ENCODE measurements at regions not wholly inside any gene's neighbourhood (a gene's known extent, or its start where the extent isn't known, plus 50 kb on each side); places are given as distances from the start of the nearest gene placed in this dataset.
"Not testable (repeated sequence)": the region's sequence is repeated elsewhere in the genome, so short reads cannot be mapped to it uniquely, and the experiment has no call there.

GRCh38 chr14:83147006-83147405 is 1613.4 kb upstream of the SEL1L start:
- Mint-ChIP-seq H3K36me3 (ENCODE audit: insufficient read depth in 2 of 2) (peaks cover 1 to 7% of the 10 kb centered on the region in 2 donors), H3K27ac (no peak overlapping the region), H3K4me1 (ENCODE audit: low read depth) (no peaks in the 10 kb centered on the region), H3K4me3 (no peak overlapping the region), H3K9me3 (peaks cover 20 to 25% of the 10 kb centered on the region in 2 donors), H3K27me3 (ENCODE audit: low read depth) (no peaks in the 10 kb centered on the region)
- DNase-seq (no peak), ATAC-seq (replicated peaks in 1 of 2) (no peak)

- Mint-ChIP-seq H3K9me3 (peaks cover 17 to 23% of the 10 kb centered on the region in 2 donors), H3K4me3 (no peak overlapping the region), H3K4me1 (ENCODE audit: low read depth) (no peaks in the 10 kb centered on the region), H3K36me3 (ENCODE audit: insufficient read depth in 2 of 2) (peaks cover 4 to 9% of the 10 kb centered on the region in 2 donors), H3K27ac (no peak overlapping the region), H3K27me3 (ENCODE audit: low read depth) (no peaks in the 10 kb centered on the region)
- no peak for DNase-seq
- no peak for ATAC-seq (replicated peaks in 1 of 2)
Observed at GRCh38 chr14:83151571-83151970, 1617.9 kb upstream of the SEL1L start.

DNA sequence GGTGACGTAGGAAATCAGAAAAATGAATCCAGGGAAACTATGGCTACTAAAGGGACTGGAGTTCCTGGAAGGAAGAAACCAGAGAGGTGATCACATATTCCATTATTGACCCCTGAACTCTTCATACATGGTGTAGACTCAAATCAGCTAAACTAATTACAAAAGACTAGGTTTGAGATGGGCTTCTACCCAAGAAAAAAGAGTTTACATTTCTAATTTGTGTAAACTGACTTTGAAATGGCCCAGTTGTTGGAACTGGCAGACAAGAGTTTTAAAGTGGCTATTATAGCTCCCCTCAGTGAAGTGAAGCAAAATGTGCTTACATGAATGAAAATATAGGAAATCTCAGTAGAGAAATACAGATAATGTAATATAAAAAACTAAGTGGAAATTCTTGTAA is 1619.4 kb upstream of the SEL1L start:
- Mint-ChIP-seq H3K9me3 (peaks cover 16 to 23% of the 10 kb centered on the region in 2 donors), H3K36me3 (ENCODE audit: insufficient read depth in 2 of 2) (peaks cover 4 to 6% of the 10 kb centered on the region in 2 donors), H3K27ac (no peak overlapping the region), H3K4me3 (no peak overlapping the region), H3K4me1 (ENCODE audit: low read depth) (no peaks in the 10 kb centered on the region), H3K27me3 (ENCODE audit: low read depth) (no peaks in the 10 kb centered on the region)
- DNase-seq (no peak), ATAC-seq (replicated peaks in 1 of 2) (no peak)

DNA sequence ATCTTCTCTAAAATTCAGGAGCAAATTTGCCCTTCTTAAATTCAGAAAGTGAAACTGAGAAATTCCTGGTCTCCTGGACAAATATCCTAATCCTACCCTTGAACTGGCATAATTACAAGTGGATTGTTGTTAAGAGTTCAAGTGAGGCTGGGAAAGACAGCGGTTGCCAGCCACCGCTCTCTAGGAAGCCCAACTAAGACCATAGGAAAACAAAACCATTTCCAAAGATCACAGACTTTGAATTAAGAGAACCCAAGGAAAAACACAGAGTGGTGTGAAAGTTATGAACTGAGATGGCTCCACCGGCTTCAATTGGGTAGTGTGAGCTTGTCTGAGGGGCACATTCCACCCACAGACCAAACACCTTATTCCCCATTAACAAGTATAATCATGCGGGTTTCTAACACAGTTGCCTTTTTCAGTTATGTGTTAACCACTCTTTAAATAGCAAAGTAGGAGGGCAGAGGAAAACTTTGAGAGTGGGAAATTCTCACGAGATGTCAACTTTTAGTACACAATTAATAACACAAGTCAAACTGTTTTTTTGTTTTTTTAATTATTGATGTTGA is 1628.8 kb upstream of the SEL1L start:
- peaks cover 3 to 9% of the 10 kb centered on the region in 2 donors for H3K9me3 Mint-ChIP-seq
- H3K4me1 Mint-ChIP-seq (ENCODE audit: low read depth): no peaks in the 10 kb centered on the region
- H3K27ac Mint-ChIP-seq: no peak overlapping the region

DNA sequence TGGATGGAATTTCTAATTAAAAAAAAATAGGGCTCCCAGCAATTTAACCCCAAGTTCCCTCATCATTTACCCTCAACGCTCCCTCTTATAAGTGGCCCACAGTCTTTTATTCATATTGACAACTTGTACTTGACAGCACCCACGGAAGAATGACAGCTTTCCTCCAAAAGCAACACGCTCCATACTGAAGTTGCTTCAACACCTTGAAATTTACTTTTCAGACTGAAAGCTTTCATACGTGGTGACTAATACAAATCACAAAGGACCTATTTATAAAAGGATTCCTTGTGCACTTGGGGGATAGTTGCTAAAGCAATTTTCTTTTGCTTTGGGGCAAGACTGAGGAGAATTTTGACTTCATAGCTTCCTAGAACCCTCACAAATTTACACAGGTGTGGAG is 1629.4 kb upstream of the SEL1L start:
- H3K4me1 Mint-ChIP-seq (ENCODE audit: low read depth): no peaks in the 10 kb centered on the region
- no peaks in the 10 kb centered on the region for H3K27me3 Mint-ChIP-seq (ENCODE audit: low read depth)
- H3K4me3 Mint-ChIP-seq: no peak overlapping the region
- ATAC-seq (replicated peaks in 1 of 2) (no peak), DNase-seq (no peak)
- H3K36me3 Mint-ChIP-seq (ENCODE audit: insufficient read depth in 2 of 2): peaks cover 0 to 2% of the 10 kb centered on the region in 2 donors
- no peak overlapping the region for H3K27ac Mint-ChIP-seq
- peaks cover 3 to 9% of the 10 kb centered on the region in 2 donors for H3K9me3 Mint-ChIP-seq

More for the DNA sequence above, 1628.8 kb upstream of the SEL1L start:
- Mint-ChIP-seq H3K27me3 (ENCODE audit: low read depth) (no peaks in the 10 kb centered on the region), H3K4me3 (no peak overlapping the region), H3K36me3 (ENCODE audit: insufficient read depth in 2 of 2) (peaks cover 0 to 2% of the 10 kb centered on the region in 2 donors)
- DNase-seq: no peak
- no peak for ATAC-seq (replicated peaks in 1 of 2)

DNA sequence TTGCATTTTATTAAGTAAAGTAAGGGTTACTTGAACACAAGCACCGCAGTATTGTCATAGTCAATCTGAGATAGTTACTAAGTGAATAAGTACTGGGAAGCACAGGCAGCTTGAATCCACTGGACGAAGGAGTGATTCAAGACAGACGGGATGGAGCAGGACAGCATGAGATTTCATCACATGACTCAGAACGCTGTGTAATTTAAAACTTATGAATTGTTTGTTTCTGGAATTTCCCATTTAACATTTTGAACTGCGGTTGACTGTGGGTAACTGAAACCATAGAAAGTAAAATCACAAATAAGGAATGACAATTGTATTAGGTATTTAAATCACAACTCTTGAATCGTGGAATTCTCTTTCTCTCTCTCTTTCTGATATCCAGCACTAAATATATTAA is 1630.4 kb upstream of the SEL1L start:
- H3K4me3 Mint-ChIP-seq: no peak overlapping the region
- H3K27me3 Mint-ChIP-seq (ENCODE audit: low read depth): no peaks in the 10 kb centered on the region
- DNase-seq (no peak), ATAC-seq (replicated peaks in 1 of 2) (no peak)
- H3K4me1 Mint-ChIP-seq (ENCODE audit: low read depth): no peaks in the 10 kb centered on the region
- peaks cover 3 to 9% of the 10 kb centered on the region in 2 donors for H3K9me3 Mint-ChIP-seq
- peaks cover 0 to 2% of the 10 kb centered on the region in 2 donors for H3K36me3 Mint-ChIP-seq (ENCODE audit: insufficient read depth in 2 of 2)
- no peak overlapping the region for H3K27ac Mint-ChIP-seq

- Mint-ChIP-seq H3K4me3 (no peak overlapping the region), H3K9me3 (peaks cover 3 to 9% of the 10 kb centered on the region in 2 donors), H3K36me3 (ENCODE audit: insufficient read depth in 2 of 2) (peaks cover 0 to 2% of the 10 kb centered on the region in 2 donors), H3K27ac (no peak overlapping the region), H3K4me1 (ENCODE audit: low read depth) (no peaks in the 10 kb centered on the region), H3K27me3 (ENCODE audit: low read depth) (no peaks in the 10 kb centered on the region)
- ATAC-seq (replicated peaks in 1 of 2): no peak
- no peak for DNase-seq
Observed at GRCh38 chr14:83164591-83164990, 1630.9 kb upstream of the SEL1L start.

DNA sequence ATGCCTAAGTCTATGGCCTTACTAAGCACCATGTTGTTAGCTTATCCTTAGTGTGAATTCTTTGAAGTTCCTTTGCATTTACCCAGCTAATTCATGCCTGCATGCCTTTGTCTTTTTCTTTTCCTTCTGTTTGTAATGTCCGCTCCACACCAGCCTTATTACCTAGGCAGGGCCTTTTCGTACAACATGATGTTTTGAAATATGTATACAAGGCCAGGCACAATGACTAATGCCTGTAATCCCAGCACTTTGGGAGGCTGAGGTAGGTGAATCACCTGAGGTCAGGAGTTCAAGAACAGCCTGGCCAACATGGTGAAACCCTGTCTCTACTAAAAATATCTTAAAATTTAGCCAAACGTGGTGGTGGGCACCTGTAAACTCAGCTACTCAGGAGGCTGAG is 1636.5 kb upstream of the SEL1L start:
- no peak overlapping the region for H3K4me3 Mint-ChIP-seq
- H3K27ac Mint-ChIP-seq: no peak overlapping the region
- peaks cover 0 to 2% of the 10 kb centered on the region in 2 donors for H3K36me3 Mint-ChIP-seq (ENCODE audit: insufficient read depth in 2 of 2)
- ATAC-seq (replicated peaks in 1 of 2) (no peak), DNase-seq (no peak)
- no peaks in the 10 kb centered on the region for H3K27me3 Mint-ChIP-seq (ENCODE audit: low read depth)
- peaks cover 5 to 12% of the 10 kb centered on the region in 2 donors for H3K9me3 Mint-ChIP-seq
- no peaks in the 10 kb centered on the region for H3K4me1 Mint-ChIP-seq (ENCODE audit: low read depth)

DNA sequence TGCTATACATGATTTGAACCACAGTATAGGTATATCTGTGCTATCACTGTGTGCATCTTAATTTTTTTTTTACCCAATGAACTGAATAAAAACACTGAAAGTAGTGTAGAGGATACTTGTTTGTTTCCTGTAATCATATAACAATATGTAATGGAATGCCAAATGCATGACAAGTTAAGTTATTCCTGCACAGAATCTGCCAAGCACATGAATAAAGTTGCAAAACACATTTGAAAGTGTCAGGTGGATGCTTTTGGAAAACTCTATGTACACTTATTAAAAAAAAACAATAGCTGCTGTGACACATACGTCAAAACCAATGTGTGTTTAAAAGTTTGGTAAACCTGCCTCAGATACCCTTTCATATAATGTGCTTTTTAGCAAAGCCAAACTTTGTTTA is 1638.1 kb upstream of the SEL1L start:
- DNase-seq (no peak), ATAC-seq (replicated peaks in 1 of 2) (no peak)
- H3K4me3 Mint-ChIP-seq: no peak overlapping the region
- H3K9me3 Mint-ChIP-seq: peaks cover 5 to 10% of the 10 kb centered on the region in 2 donors
- H3K4me1 Mint-ChIP-seq (ENCODE audit: low read depth): no peaks in the 10 kb centered on the region
- H3K27ac Mint-ChIP-seq: no peak overlapping the region
- peaks cover 0 to 2% of the 10 kb centered on the region in 2 donors for H3K36me3 Mint-ChIP-seq (ENCODE audit: insufficient read depth in 2 of 2)
- no peaks in the 10 kb centered on the region for H3K27me3 Mint-ChIP-seq (ENCODE audit: low read depth)

DNA sequence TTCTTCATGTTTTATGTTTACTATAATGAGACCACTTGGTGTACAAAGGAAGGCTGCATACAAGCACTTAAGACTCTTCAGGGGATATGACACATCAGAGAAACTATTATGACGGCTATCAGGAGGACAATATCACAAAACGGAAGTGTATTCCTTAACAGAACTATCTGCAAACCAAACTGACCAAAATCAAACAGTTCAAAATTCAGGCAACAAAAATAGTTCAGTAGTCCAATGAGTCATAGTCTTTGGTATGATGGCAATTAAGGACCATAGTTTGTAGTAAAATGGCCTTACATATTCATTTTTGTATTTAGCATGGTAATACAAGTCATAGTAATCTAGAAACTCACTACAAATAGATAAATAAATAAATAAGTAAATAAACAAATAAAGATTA is 1638.7 kb upstream of the SEL1L start:
- no peak for ATAC-seq (replicated peaks in 1 of 2)
- no peak overlapping the region for H3K27ac Mint-ChIP-seq
- no peaks in the 10 kb centered on the region for H3K4me1 Mint-ChIP-seq (ENCODE audit: low read depth)
- peaks cover 5% of the 10 kb centered on the region in 2 donors for H3K9me3 Mint-ChIP-seq
- no peak for DNase-seq
- H3K27me3 Mint-ChIP-seq (ENCODE audit: low read depth): no peaks in the 10 kb centered on the region
- H3K4me3 Mint-ChIP-seq: no peak overlapping the region
- no peaks in the 10 kb centered on the region for H3K36me3 Mint-ChIP-seq (ENCODE audit: insufficient read depth in 2 of 2)

DNA sequence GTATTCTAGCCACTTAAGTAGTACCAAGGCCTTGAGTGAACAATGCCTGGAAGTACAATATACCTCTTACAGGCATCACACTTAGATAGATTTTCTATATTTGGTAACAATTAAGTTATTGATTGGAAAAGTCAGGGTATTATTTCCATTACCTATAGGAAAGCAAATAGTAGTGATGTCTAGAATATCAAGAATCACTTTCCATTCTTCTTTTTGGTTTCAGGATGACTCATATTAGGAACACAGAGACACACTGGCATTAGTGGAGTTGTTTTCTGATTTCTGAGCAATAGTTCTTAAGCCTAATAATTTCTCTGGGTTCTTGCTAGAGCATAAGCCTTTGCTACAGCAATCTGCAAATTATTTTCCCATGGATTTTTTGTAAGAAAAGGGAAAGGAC is 1640.0 kb upstream of the SEL1L start:
- Mint-ChIP-seq H3K9me3 (peaks cover 5% of the 10 kb centered on the region in 2 donors), H3K4me3 (no peak overlapping the region), H3K4me1 (ENCODE audit: low read depth) (no peaks in the 10 kb centered on the region), H3K27me3 (ENCODE audit: low read depth) (no peaks in the 10 kb centered on the region), H3K36me3 (ENCODE audit: insufficient read depth in 2 of 2) (no peaks in the 10 kb centered on the region), H3K27ac (no peak overlapping the region)
- no peak for DNase-seq
- no peak for ATAC-seq (replicated peaks in 1 of 2)

DNA sequence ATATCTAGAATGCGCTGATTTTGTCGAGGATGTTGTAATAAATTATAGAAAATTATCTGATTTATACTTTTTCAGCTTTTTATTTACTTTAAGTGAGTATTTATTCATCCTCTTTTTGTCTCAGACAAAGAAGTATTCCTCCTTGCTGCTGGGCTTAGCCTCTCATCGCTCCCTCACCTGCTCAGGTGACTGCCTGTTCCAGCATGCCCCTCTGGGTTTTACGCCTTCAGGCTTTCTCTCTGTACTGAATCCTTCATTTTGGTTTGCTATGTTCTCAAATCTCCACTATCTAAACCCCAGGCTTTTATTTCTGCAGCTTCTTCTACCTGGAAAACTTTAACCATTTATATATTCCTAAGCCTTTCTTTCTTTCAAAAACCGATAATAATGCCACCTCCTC is 1650.9 kb upstream of the SEL1L start:
- H3K36me3 Mint-ChIP-seq (ENCODE audit: insufficient read depth in 2 of 2): peaks cover 0 to 3% of the 10 kb centered on the region in 2 donors
- no peaks in the 10 kb centered on the region for H3K27me3 Mint-ChIP-seq (ENCODE audit: low read depth)
- peaks cover 8 to 14% of the 10 kb centered on the region in 2 donors for H3K9me3 Mint-ChIP-seq

GRCh38 chr14:83188311-83188710 is 1654.7 kb upstream of the SEL1L start:
- not testable (repeated sequence) for ATAC-seq (replicated peaks in 1 of 2); H3K4me3 Mint-ChIP-seq; H3K27me3 Mint-ChIP-seq (ENCODE audit: low read depth); H3K36me3 Mint-ChIP-seq (ENCODE audit: insufficient read depth in 2 of 2); H3K27ac Mint-ChIP-seq; H3K4me1 Mint-ChIP-seq (ENCODE audit: low read depth); DNase-seq
- peaks cover 12 to 19% of the 10 kb centered on the region in 2 donors for H3K9me3 Mint-ChIP-seq

More for the DNA sequence above, 1650.9 kb upstream of the SEL1L start:
- Mint-ChIP-seq H3K4me3 (no peak overlapping the region), H3K4me1 (ENCODE audit: low read depth) (no peaks in the 10 kb centered on the region), H3K27ac (no peak overlapping the region)
- DNase-seq (no peak), ATAC-seq (replicated peaks in 1 of 2) (no peak)

DNA sequence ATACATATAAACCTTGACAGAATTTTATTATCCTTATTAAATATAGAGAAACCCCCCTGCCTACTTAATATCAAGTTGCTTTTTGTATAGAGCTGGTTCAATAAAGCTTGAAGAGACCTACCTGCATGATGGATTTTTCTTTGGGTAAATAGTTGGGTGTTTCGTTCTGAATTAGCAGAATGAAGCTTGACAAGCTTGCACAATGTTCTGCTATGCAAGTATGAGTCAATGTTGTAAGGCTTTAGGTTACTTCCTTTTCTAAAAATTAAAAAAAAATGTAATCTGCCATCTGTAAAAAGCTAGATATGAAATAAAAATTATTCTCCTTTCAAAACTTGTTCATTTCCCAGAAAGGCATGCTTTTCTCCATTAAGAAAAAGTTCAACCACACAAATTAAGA is 1662.6 kb upstream of the SEL1L start:
- Mint-ChIP-seq H3K4me3 (no peak overlapping the region), H3K4me1 (ENCODE audit: low read depth) (no peaks in the 10 kb centered on the region), H3K27ac (no peak overlapping the region)

More for the DNA sequence above, 1662.6 kb upstream of the SEL1L start:
- ATAC-seq (replicated peaks in 1 of 2) (no peak), DNase-seq (no peak)
- Mint-ChIP-seq H3K9me3 (peaks cover 12 to 16% of the 10 kb centered on the region in 2 donors), H3K27me3 (ENCODE audit: low read depth) (no peaks in the 10 kb centered on the region), H3K36me3 (ENCODE audit: insufficient read depth in 2 of 2) (peaks cover 2 to 5% of the 10 kb centered on the region in 2 donors)

All from activated T-cell treated with anti-CD3 and anti-CD28 coated beads, Interleukin-2, amount 50 U/mL, for 72 hours (primary cell).